ENCODE measurements at regions not wholly inside any gene's neighbourhood (a gene's known extent, or its start where the extent isn't known, plus 50 kb on each side); places are given as distances from the start of the nearest gene placed in this dataset.
"Not testable (repeated sequence)": the region's sequence is repeated elsewhere in the genome, so short reads cannot be mapped to it uniquely, and the experiment has no call there.

DNA sequence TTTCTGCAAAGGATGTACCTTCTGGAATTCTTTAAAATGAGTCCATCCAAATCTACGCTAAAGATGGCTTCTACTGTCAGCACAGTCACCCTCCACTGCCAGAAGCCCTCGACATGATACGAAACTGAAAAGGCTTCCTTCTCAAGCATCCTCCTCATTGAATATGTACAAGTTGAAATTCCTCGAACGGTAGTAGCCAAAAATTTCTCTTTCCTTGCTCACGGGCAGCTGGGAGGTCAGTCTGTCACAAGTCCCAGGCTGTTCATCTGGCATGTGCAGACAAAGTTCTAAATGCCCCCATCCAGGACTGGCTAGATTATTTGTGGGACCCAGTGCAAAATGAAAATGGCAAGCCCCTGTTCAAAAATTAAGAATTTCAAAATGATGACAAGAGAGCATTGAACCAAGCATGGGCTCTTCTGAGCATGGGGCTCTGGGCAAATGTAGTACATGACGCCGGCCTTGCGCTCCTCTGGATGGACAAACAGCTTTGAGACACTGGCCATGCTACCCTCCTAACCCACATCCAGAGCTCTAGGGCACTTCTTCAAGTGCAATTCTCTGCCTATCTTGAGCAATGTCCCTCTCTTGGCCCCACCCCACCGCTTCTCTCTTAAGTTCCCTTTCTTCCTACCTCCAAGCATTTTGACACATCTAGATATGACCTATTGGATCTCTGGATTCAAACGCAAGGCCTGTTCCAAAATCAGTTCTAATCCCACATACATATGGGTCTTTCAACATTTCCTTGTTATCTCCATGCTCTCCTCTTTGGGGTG, 78.9 kb upstream of the FLT1 start:
- DNase-seq, result no peak

GRCh38 chr13:28572871-28573270, 77.9 kb upstream of the FLT1 start:
- no peak for DNase-seq

DNA sequence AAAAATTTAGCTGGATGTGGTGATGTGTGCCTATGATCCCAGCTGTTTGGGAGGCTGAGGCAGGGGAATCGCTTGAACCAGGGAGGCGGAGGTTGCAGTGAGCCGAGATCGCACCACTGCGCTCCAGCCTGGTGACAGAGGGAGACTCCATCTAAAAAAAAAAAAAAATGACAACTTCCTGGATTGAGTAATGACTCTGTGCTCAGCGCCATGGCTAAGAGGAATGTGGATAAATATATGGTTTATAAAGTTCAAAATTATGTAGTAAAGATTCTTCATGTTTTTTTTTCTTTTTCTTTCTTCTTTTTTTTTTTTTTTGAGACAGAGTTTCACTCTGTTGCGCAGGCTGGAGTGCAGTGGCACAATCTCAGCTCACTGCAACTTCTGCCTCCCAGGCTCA, 75.4 kb upstream of the FLT1 start:
- DNase-seq, result not testable (repeated sequence)

GRCh38 chr13:28569886-28570285, 75.0 kb upstream of the FLT1 start:
- DNase-seq, result no peak

DNA sequence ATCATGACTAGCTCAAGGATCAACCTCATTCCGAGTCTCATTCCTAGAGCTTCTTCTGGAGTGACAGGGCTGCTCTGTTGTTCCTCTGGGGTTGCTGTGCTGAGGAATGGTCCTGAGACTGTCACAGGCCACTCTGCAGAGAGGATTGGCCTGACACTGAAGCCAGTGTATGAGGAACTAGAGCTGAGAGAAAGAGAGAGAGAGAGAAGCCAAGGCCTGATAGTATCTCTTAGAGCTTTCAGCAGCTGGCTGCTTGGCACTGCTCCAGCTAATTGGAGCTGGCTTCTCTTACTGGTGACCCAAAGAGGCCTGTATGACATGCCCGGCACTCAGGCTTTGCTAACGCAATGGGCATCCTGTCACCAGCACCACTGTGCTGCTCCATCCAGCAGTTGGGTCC, 73.4 kb upstream of the FLT1 start:
- no peak for DNase-seq

DNA sequence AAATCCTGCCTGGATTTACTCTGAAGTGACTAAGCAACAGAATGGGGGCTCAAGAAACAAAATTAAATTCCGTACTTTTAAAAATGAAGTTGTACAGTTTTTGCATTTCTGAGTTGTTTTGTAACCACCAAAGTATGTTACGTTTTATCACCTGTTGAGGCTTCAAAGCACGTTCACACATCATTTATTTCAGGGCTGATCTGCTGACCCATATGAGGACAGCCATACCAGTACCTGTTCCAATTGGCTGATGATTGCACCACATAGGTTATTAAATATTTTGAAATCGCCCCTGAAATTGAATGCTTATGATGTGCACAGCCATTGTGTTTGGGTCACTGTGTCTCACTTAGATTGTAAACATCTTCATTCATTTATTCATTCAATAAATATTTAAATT, 72.0 kb upstream of the FLT1 start:
- DNase-seq, result no peak

- DNase-seq, result no peak
Observed at GRCh38 chr13:28566283-28566682, 71.4 kb upstream of the FLT1 start.

GRCh38 chr13:28564030-28564429, 69.1 kb upstream of the FLT1 start:
- DNase-seq, result no peak

GRCh38 chr13:28563609-28564008, 68.7 kb upstream of the FLT1 start:
- no peak for DNase-seq

DNA sequence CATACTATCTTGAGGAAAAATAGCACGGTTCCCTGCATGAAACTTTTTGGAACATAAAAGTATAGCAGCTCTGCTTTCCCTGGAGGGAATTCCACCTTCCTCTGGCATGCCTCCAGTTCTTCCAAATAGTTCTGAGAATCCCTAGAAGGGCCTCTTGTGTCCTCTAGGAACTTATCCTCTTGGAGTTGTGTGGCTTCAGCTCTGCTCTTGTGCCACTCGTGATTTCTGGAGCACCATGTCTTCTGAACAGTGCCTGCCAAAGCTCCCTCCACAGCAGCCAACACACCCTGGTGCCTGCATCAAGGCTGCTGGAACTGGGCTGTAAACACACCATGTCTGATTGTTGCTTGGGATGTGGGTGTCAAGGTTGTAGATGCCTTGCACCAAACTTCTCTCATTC, 65.7 kb upstream of the FLT1 start:
- no peak for DNase-seq

- no peak for DNase-seq
Observed at GRCh38 chr13:28559636-28560259, 64.8 kb upstream of the FLT1 start.

DNA sequence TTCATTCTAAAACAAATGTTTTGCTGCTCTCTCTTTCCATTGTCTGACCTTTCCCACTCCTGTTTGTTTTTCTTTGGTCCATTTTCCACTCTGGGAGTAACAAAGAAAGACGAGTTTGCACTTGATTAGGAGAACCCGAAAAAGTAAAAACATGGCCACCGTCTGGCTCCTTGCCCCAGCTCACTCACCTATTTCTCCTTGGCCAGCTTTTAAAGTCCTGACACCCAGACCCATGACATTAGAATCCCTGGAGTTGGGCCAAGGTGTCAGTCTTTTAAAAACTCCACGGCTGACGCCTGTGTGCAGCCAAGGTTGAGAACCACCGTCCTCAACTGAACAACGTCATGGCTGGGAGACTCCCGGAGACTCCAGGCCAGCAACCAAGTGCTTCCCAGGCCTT, 63.6 kb upstream of the FLT1 start:
- DNase-seq, result no peak

DNA sequence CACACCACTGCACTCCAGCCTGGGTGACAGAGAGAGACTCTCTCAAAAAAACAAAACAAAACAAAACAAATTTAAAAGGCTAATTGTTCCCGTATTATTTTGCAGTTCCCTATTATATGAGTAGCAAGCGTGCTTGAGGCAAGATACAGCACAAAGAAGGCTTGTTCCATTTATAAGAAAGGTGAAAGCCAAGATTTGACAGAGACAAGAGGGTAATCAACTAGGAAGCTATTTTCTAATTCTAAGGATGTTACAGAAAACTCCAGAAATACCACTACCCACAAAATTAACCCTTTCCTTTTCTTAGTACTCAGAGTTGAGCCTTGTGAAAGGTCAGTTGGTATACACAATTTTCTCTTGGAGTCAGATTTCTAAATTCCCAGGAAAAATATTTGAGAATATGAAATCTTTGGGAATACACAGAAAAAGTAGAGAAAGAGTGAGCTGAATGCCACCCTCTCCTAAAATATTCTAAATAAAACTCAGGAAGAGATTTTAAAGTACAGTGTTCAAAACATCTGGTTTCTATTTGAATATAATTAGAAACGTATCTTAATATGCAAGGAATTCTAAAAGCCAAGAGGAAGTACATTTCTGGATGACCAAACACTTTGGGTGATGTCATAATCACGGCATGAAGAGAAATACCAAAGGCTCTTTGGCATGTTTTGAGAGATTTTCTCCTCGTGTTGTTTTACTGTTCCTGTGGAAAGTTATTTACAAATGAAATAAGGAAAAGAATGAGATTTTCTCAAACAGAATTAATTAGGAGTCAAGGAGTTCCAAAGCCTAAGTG, 63.0 kb upstream of the FLT1 start:
- no peak for DNase-seq

GRCh38 chr13:28555096-28555495, 60.2 kb upstream of the FLT1 start:
- no peak for DNase-seq

DNA sequence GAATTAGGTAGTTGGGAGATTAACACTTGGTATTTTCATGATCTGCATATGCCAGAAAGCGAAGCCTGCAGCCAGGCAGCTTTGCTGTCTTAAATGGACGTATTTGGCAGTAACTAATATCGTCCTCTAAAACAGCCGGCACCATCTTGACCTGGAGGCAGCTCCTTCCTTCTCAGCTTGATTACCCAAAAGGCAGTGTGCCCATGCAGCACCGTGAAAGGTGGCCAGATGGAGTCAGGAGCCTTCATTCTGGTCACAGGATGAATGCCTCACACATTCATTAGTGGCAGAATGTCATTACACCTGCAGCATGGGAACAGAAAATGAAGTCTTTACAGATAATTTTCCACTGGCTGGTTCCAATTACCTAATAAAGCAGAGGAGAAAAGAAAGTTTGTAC, 59.0 kb upstream of the FLT1 start:
- DNase-seq, result no peak

DNA sequence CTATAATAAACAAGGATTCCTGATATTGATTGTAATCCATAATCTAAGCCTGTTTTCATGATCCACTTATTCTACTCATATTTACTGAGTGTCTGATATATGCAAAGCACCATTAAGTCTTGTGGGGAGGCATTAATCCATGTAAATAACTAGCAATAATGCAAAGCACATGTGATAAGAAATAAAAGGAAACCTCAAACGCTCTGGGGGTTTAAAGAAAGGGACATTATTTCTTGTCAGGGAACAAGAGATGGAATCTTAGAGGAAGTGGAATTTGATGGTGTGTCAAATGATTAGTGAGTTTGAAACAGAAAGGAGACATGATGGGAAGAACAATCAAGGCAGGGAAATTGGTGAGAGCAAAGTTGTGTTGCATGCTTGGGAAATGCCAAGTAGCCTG, 57.4 kb upstream of the FLT1 start:
- no peak for DNase-seq

DNA sequence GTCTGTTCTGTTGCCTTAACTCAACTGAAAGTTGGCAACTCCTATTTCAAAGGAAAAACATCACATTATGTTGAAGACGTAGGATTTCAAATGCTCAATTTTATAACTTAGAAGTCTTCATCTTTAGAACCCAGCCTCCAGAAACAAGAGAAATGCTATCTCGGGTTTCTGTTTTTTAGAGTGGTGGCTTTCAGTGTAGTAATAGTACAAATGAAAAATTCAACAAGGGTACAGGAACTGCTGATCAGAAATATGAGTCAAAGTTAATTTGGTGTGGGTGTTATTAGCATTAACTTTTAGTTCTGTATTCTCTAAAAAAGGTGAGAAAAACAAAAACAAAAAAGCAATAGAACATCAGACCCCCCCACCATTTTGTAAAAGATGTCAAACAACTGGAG, 56.6 kb upstream of the FLT1 start:
- no peak for DNase-seq

GRCh38 chr13:28550721-28551497, 56.0 kb upstream of the FLT1 start:
- no peak for DNase-seq

- no peak for DNase-seq
Observed at GRCh38 chr13:28550091-28550490, 55.2 kb upstream of the FLT1 start.

GRCh38 chr13:28548872-28549271, 53.9 kb upstream of the FLT1 start:
- no peak for DNase-seq

DNA sequence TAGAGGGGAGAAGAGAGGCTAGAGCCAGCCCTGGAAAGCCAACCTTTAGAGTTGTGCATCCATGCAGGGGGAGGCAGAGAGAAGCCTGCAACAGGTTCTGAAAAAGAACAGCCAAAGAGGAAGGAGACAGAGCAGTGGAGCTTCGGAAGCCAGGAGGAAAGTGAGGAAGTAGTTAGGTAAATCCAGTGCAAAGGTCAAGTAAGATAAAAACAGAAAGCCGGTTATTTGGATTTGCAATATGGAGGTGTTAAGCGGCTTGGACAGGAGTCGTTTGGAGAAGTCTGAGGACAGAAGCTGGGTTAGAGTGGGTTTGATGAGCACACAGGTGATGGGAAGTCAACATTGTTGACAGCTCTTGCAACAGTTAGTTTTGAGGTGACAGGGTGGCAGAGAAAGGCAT, 53.5 kb upstream of the FLT1 start:
- no peak for DNase-seq

- DNase-seq, result no peak
Observed at GRCh38 chr13:28545583-28546333, 50.8 kb upstream of the FLT1 start.

Measured in stimulated activated CD4-positive, alpha-beta T cell treated with anti-CD3 and anti-CD28 coated beads, Interleukin-4, amount 100 ng/mL, for 24 hours (primary cell).